ENCODE measurements at regions not wholly inside any gene's neighbourhood (a gene's known extent, or its start where the extent isn't known, plus 50 kb on each side); places are given as distances from the start of the nearest gene placed in this dataset.
"Not testable (repeated sequence)": the region's sequence is repeated elsewhere in the genome, so short reads cannot be mapped to it uniquely, and the experiment has no call there.

GRCh38 chr4:175033162-175033561 lies 115.0 kb downstream of the ADAM29 start:
- DNase-seq = no peak

- no peak for DNase-seq
These were observed 115.8 kb downstream of the ADAM29 start for GRCh38 chr4:175034007-175034406.

- DNase-seq = no peak
These were observed 117.0 kb downstream of the ADAM29 start for GRCh38 chr4:175034986-175035705.

GRCh38 chr4:175035905-175036304 lies 117.7 kb downstream of the ADAM29 start:
- no peak for DNase-seq

- DNase-seq = no peak
These were observed 130.1 kb downstream of the ADAM29 start for GRCh38 chr4:175048111-175048784.

- no peak for DNase-seq
These were observed 130.7 kb downstream of the ADAM29 start for GRCh38 chr4:175048906-175049305.

- DNase-seq = no peak
These were observed 133.8 kb downstream of the ADAM29 start for GRCh38 chr4:175051974-175052373.

- DNase-seq = no peak
These were observed 136.8 kb downstream of the ADAM29 start for GRCh38 chr4:175054980-175055379.

- DNase-seq = no peak
These were observed 144.0 kb downstream of the ADAM29 start for GRCh38 chr4:175062183-175062592.

GRCh38 chr4:175065228-175065627 lies 147.1 kb downstream of the ADAM29 start:
- no peak for DNase-seq

GRCh38 chr4:175066923-175067627 lies 148.9 kb downstream of the ADAM29 start:
- no peak for DNase-seq

GRCh38 chr4:175068266-175068665 lies 150.1 kb downstream of the ADAM29 start:
- no peak for DNase-seq

GRCh38 chr4:175070444-175070843 lies 152.3 kb downstream of the ADAM29 start:
- DNase-seq = no peak

- no peak for DNase-seq
These were observed 153.0 kb downstream of the ADAM29 start for GRCh38 chr4:175071123-175071522.

GRCh38 chr4:175087145-175087544 lies 169.0 kb downstream of the ADAM29 start:
- DNase-seq = no peak

GRCh38 chr4:175090116-175090515 lies 172.0 kb downstream of the ADAM29 start:
- no peak for DNase-seq

- DNase-seq = no peak
These were observed 173.5 kb downstream of the ADAM29 start for GRCh38 chr4:175091649-175092048.

- DNase-seq = no peak
These were observed 174.0 kb downstream of the ADAM29 start for GRCh38 chr4:175092114-175092513.

GRCh38 chr4:175093055-175093454 lies 174.9 kb downstream of the ADAM29 start:
- not testable (repeated sequence) for DNase-seq

GRCh38 chr4:175103403-175103802 lies 185.2 kb downstream of the ADAM29 start:
- DNase-seq = no peak

GRCh38 chr4:175106301-175106700 lies 188.1 kb downstream of the ADAM29 start:
- no peak for DNase-seq

- no peak for DNase-seq
These were observed 191.8 kb downstream of the ADAM29 start for GRCh38 chr4:175109933-175110332.

All from nucleus accumbens (tissue), 56 donors.